NCI-H748 treated with DMSO at 0.1 percent for 48 hours (cell line): ENCODE measurements at regions not wholly inside any gene's neighbourhood (a gene's known extent, or its start where the extent isn't known, plus 50 kb on each side); places are given as distances from the start of the nearest gene placed in this dataset.
"Not testable (repeated sequence)": the region's sequence is repeated elsewhere in the genome, so short reads cannot be mapped to it uniquely, and the experiment has no call there.

ENCODE experiments used
- DNase-seq: peaks from one replicate; lab custom pipeline; 2025; lab: John Stamatoyannopoulos, UW

- DNase-seq: no peak
These were observed 243.7 kb downstream of the TFAP2C start for GRCh38 chr20:56872620-56873458.

GRCh38 chr20:56873836-56874235 lies 244.7 kb downstream of the TFAP2C start:
- no peak for DNase-seq

GRCh38 chr20:56875052-56875659 lies 246.1 kb downstream of the TFAP2C start:
- DNase-seq: no peak

GRCh38 chr20:56875803-56876202 lies 246.7 kb downstream of the TFAP2C start:
- no peak for DNase-seq

DNA sequence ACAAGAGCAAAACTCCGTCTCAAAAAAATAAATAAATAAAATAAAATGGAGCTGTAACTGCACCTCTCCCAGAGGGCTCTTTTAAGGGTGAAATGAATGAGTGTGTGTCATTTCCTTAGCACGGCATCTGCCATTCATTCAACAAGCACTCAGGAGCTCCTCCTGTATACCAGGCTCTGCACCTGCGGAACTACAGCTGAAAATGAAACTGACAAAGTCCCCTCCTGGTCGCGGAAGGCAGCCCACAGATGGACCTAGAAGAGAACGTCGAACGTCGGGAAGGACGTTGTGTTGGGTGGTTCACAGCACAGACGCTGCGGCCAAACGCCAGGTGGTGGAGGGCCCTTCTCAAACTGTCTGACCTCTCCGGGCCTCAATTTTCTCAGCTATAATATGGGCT lies 256.4 kb downstream of the TFAP2C start:
- no peak for DNase-seq

- no peak for DNase-seq
These were observed 260.9 kb downstream of the TFAP2C start for GRCh38 chr20:56890011-56890410.

DNA sequence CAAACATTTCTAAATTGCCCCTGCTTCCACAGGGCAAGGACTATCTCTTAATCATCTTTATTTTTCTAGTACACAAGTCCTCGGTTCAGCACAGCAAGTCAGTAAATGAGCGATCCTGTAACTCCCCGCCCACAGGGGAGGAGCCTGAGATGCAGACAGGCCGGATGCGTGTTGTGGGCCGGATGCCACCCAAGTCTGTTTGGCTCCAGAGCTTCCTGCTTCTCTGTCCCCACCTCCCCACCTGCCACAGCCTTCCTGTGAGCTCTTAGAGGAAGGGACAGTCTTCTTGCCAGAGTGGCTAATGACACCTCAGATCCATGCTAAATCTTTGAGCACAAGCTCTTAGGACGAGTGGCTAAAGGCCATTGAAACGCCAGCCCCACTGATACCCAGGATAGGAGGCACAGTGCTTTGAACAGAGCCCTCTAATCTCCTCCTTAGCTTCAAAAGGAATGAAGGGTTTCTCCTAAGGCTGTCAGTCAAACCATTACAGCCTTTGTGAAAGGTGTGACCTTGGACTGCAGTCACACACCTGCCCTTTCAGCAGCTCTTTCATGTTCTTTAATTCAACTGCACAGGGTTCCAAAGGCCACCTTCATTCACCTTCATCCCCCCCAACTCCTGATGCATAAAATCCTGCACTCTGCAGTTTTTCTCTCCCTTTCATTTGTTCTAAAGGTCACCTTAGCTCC lies 264.3 kb downstream of the TFAP2C start:
- DNase-seq: no peak

- no peak for DNase-seq
These were observed 267.3 kb downstream of the TFAP2C start for GRCh38 chr20:56896447-56896846.

GRCh38 chr20:56897318-56897957 lies 268.3 kb downstream of the TFAP2C start:
- no peak for DNase-seq

DNA sequence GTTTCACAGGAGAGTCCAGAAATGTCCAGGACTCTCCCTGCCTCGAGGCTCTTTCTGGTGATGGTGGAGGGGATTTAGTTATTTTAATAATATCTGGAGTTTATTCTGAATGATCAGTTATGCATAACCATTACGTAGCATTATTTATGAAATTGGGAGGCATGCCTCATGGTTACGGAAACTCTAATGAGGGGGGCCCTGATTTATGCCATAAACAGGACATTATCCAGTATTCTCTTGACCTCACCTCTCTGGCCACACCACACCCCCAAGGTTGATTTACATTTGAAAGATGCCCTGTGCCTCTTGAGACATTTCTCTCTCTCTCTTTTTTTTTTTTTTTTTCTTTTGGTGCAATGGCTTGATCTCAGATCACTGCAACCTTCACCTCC lies 268.8 kb downstream of the TFAP2C start:
- DNase-seq: no peak

GRCh38 chr20:56899506-56899905 lies 270.4 kb downstream of the TFAP2C start:
- DNase-seq: no peak

DNA sequence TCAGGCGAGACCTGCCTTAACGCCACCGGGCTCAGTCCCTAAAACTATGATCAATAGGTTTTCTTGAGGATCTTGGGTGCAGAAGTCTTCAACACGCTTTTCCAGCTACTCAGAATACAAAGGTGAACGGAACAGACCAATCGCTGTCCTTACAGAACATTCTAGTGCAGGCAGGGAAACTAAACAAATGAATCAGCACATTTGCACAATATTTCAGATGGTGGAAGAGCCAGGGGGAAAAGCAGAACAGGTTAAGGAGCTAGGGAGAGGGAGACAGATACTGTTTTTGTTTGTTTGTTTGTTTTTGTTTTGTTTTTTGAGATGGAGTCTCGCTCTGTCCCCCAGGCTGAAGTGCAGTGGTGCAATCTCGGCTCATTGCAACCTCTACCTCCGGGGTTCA lies 271.1 kb downstream of the TFAP2C start:
- no peak for DNase-seq

DNA sequence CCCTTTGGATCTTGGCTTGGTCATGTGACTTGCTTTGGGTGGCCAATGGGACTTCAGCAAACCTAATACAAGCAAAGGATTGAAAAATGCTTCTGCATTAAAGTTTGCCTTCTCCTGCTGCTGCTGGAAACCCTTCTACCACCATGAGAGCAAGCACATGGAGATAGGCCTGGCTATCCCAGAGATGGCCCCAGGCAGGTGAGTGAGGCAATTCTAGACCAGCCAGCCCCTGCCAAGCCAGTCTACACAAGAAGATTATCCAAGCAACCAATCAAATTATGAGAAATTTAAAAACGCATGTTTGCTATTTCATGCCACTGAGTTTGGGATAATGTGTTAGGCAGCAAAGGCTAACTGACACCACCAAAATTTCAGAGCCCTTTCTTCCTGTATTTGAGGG lies 274.3 kb downstream of the TFAP2C start:
- DNase-seq: no peak

- no peak for DNase-seq
These were observed 274.8 kb downstream of the TFAP2C start for GRCh38 chr20:56903858-56904257.

- no peak for DNase-seq
These were observed 281.0 kb downstream of the TFAP2C start for GRCh38 chr20:56909918-56910714.

DNA sequence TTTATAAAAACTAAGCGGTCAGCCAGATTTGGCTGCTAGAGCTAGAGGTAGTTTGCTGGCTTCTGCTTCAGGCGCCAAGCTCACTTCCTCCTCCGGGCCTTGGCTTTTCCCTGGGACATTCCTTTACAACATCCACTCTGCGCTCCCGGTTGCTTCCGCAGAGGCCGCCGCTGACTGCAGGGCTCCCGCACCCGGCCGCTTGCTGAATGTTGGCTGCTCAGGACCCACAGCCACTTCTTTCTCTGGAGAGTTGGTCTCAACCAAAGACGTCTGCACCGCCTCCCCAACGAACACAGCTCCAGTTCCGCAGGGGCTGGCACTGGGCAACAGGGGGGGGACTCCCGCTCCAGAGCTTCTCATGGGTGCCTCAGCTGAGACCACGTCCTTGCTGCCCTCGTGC lies 282.8 kb downstream of the TFAP2C start:
- DNase-seq: no peak

DNA sequence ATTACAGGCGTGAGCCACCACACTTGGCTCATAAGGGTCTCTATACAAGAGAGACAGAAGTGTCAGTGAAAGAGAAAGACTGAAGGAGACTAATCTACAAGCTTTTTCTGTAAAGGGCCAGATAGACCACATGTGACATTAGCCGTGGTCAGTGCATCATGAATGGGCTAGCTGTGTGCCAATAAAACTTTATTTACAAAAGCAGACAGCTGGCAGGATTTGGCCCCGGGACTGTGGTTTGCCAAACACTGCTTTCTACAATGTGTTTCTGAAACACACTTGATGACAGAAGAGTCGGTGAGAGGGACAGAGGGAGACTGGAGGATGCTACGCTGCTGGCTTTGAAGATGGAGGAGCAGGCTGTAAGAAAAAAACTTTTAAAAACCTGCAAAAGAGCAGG lies 285.4 kb downstream of the TFAP2C start:
- no peak for DNase-seq

GRCh38 chr20:56916345-56916622 lies 287.2 kb downstream of the TFAP2C start:
- DNase-seq: no peak

DNA sequence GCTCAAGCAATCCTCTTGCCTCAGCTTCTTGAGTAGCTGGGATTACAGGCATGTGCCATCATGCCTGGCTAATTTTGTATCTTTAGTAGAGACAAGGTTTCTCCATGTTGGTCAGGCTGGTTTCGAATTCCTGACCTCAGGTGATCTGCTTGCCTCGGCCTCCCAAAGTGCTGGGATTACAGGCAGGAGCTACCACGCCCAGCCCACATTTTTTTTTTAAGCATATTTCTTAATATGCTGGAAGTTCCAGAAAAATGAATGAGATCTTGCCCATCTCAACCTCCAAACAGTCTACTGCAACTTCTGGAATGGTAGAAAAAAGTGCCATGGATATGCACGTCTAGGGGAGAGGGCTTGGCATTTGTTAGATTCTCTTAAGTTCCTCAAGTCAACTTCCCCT lies 290.9 kb downstream of the TFAP2C start:
- not testable (repeated sequence) for DNase-seq

DNA sequence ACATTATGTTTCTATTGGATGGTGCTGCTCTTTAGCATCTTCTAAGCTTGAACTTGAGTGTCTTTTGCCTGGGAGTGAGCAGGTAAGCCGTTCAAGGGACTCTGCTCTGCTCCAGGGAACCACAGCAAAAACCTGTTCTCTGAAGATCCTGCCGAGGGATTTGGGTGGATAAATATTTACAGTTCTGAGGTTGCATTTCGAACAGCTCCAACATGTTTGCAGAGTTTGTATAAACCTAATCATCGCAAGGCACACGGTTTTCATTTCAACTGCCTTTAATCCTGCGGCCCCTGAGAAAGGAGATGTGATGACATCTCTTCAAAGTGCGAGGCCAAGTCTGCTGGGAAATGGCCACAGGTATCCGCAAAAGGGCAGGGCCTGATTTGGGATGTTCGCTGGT lies 293.4 kb downstream of the TFAP2C start:
- DNase-seq: no peak

DNA sequence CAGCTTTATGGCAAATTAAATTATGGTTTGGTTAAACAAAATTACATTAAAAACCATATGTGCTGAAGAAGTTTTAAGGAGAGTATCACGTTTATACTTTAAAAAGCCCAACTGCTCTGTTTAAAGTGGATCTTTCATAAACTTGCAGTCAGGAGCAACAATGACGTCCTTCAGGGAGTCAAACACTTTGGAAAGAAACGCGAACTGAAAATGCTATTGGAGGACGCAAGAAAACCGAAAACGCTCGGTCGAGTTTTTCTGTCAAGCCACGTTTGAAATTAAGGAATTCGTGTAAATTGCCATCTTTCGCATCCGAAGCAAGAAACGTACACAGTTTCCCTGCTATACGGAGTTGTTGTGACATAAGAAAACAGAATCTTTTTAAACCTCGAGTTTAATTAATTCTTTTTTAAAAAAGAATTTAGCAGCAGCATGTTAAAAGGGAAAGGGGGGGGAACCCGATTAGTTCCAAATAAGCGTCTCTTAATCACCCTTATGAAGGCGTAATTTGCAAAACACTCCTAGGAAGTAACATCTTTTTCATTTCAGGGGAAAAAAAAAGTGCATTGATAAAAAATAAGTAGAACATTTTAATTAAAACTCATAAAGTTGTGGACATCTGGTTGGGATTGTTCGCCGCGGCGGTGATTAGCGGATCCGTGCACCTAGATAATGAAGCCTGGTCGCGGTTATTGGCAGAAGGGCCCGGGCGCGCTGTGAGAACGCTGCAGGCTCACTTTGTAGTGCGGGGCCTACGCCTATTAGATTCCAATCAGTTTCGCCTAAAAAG lies 295.4 kb downstream of the TFAP2C start:
- no peak for DNase-seq
